GM23338 (cell line): ENCODE measurements at regions not wholly inside any gene's neighbourhood (a gene's known extent, or its start where the extent isn't known, plus 50 kb on each side); places are given as distances from the start of the nearest gene placed in this dataset.

Source experiments
- TF ChIP-seq, protein P1 (sequence below): IDR thresholded peaks from one replicate; pipeline ENCODE4 v1.6.1; 2018; ENCODE audit warnings: antibody characterized with exemption; ENCODE audit not compliant: unreplicated experiment
- TF ChIP-seq, protein P2 (sequence below), 2 experiments: fragments of 200-600 bp in 1 of 2; sonication (generic) in 1 of 2; conservative IDR thresholded peaks; 2 replicates each; pipeline versions ENCODE4 v1.5.1 to v1.6.1; 2016 to 2017; ENCODE audit warnings: antibody characterized with exemption in 2 of 2, low read depth in 2 of 2, mild to moderate bottlenecking in 2 of 2, moderate library complexity in 1 of 2

DNA sequence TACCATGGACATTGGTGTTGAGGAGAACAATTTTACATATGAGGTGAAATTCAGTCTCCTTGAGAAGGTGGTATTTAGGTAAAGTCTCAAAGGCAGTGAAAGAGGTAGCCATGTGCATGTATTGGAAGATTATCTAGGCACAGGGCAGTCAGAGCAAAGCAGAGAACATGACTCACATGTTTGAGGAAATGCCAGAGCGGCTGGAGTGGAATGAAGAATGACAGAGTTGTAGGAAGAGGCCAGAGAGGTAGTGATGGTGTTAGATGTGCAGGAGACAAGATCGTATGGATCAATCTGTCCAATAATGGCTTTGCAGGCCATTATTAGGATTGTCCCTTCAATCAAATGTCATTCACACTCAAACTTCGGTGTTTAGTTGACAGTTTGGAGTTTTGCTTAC, 449.4 kb upstream of the PTCHD4 start:
- TF ChIP-seq, protein P1, sequence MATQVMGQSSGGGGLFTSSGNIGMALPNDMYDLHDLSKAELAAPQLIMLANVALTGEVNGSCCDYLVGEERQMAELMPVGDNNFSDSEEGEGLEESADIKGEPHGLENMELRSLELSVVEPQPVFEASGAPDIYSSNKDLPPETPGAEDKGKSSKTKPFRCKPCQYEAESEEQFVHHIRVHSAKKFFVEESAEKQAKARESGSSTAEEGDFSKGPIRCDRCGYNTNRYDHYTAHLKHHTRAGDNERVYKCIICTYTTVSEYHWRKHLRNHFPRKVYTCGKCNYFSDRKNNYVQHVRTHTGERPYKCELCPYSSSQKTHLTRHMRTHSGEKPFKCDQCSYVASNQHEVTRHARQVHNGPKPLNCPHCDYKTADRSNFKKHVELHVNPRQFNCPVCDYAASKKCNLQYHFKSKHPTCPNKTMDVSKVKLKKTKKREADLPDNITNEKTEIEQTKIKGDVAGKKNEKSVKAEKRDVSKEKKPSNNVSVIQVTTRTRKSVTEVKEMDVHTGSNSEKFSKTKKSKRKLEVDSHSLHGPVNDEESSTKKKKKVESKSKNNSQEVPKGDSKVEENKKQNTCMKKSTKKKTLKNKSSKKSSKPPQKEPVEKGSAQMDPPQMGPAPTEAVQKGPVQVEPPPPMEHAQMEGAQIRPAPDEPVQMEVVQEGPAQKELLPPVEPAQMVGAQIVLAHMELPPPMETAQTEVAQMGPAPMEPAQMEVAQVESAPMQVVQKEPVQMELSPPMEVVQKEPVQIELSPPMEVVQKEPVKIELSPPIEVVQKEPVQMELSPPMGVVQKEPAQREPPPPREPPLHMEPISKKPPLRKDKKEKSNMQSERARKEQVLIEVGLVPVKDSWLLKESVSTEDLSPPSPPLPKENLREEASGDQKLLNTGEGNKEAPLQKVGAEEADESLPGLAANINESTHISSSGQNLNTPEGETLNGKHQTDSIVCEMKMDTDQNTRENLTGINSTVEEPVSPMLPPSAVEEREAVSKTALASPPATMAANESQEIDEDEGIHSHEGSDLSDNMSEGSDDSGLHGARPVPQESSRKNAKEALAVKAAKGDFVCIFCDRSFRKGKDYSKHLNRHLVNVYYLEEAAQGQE, result no peak
- TF ChIP-seq, protein P2, sequence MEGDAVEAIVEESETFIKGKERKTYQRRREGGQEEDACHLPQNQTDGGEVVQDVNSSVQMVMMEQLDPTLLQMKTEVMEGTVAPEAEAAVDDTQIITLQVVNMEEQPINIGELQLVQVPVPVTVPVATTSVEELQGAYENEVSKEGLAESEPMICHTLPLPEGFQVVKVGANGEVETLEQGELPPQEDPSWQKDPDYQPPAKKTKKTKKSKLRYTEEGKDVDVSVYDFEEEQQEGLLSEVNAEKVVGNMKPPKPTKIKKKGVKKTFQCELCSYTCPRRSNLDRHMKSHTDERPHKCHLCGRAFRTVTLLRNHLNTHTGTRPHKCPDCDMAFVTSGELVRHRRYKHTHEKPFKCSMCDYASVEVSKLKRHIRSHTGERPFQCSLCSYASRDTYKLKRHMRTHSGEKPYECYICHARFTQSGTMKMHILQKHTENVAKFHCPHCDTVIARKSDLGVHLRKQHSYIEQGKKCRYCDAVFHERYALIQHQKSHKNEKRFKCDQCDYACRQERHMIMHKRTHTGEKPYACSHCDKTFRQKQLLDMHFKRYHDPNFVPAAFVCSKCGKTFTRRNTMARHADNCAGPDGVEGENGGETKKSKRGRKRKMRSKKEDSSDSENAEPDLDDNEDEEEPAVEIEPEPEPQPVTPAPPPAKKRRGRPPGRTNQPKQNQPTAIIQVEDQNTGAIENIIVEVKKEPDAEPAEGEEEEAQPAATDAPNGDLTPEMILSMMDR (conservative IDR thresholded peaks at IDR 0.05; ENCODE audit: low read depth in 2 of 2), result no peak
